ENCODE measurements at regions not wholly inside any gene's neighbourhood (a gene's known extent, or its start where the extent isn't known, plus 50 kb on each side); places are given as distances from the start of the nearest gene placed in this dataset.

GRCh38 chr22:49564054-49564453, 263.6 kb downstream of the BRD1 start:
- TF ChIP-seq, protein P1, sequence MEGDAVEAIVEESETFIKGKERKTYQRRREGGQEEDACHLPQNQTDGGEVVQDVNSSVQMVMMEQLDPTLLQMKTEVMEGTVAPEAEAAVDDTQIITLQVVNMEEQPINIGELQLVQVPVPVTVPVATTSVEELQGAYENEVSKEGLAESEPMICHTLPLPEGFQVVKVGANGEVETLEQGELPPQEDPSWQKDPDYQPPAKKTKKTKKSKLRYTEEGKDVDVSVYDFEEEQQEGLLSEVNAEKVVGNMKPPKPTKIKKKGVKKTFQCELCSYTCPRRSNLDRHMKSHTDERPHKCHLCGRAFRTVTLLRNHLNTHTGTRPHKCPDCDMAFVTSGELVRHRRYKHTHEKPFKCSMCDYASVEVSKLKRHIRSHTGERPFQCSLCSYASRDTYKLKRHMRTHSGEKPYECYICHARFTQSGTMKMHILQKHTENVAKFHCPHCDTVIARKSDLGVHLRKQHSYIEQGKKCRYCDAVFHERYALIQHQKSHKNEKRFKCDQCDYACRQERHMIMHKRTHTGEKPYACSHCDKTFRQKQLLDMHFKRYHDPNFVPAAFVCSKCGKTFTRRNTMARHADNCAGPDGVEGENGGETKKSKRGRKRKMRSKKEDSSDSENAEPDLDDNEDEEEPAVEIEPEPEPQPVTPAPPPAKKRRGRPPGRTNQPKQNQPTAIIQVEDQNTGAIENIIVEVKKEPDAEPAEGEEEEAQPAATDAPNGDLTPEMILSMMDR (IDR thresholded peaks at IDR 0.05), result no peak
- no peak for TF ChIP-seq POLR2AphosphoS5 (IDR thresholded peaks at IDR 0.05)
- no peak for TF ChIP-seq EP300 (IDR thresholded peaks at IDR 0.05)
